H1 (cell line): ENCODE measurements at regions not wholly inside any gene's neighbourhood (a gene's known extent, or its start where the extent isn't known, plus 50 kb on each side); places are given as distances from the start of the nearest gene placed in this dataset.

Experiments
- CTCF ChIA-PET: fragments of 300-600 bp; sonication (Branson Sonifier 250); formaldehyde crosslinking; loops from one replicate; lab custom pipeline; 2021; ENCODE audit not compliant: partially characterized antibody; lab: Charles Lee
- POLR2A ChIA-PET: fragments of 300-600 bp; sonication (Branson Sonifier 250); formaldehyde crosslinking; loops from one replicate; lab custom pipeline; 2021; ENCODE audit warnings: inconsistent platforms; ENCODE audit not compliant: partially characterized antibody; lab: Charles Lee
- DNase-seq, 2 experiments: peaks; one replicate each; pipeline versions ENCODE4 v3.0.0 to v3.0.0-alpha.2; 2010 to 2022; ENCODE audit warnings: low spot score in 2 of 2, low read depth in 1 of 2, mixed read lengths in 1 of 2
- FAIRE-seq: peaks from 2 replicates; lab custom pipeline; 2011; peaks lifted over from hg19 to GRCh38; lab: Jason Lieb, UNC
- H2AFZ ChIP-seq: 2 replicates; pipeline ENCODE4 v1.8.1; 2012; ENCODE audit warnings: low read length, inconsistent platforms
- H2AK5ac ChIP-seq: 2 replicates; pipeline ENCODE4 v1.6.1; 2013; ENCODE audit warnings: low read depth, low read length
- H2BK120ac ChIP-seq: replicated peaks from 2 replicates; pipeline ENCODE3; 2013; ENCODE audit warnings: low read depth, low read length, inconsistent platforms
- H2BK12ac ChIP-seq: 2 replicates; pipeline ENCODE4 v1.6.1; 2013; ENCODE audit warnings: low read depth, low read length
- H2BK15ac ChIP-seq: 2 replicates; pipeline ENCODE4 v1.6.1; 2013; ENCODE audit warnings: low read length
- H2BK20ac ChIP-seq: 2 replicates; pipeline ENCODE4 v1.6.1; 2013; ENCODE audit warnings: low read length
- H2BK5ac ChIP-seq: 2 replicates; pipeline ENCODE4 v1.6.1; 2013; ENCODE audit warnings: low read depth, low read length
- H3K14ac ChIP-seq: 2 replicates; pipeline ENCODE4 v1.6.1; 2013; ENCODE audit warnings: inconsistent platforms; ENCODE audit not compliant: insufficient read length
- H3K18ac ChIP-seq: 2 replicates; pipeline ENCODE4 v1.6.1; 2013; ENCODE audit warnings: low read length; ENCODE audit errors: extremely low read depth
- H3K23ac ChIP-seq: 2 replicates; pipeline ENCODE4 v1.6.1; 2013; ENCODE audit warnings: inconsistent platforms; ENCODE audit not compliant: insufficient read length
- H3K23me2 ChIP-seq: 2 replicates; pipeline ENCODE4 v1.6.1; 2013; ENCODE audit warnings: low read depth, low read length
- H3K27ac ChIP-seq: 2 replicates; pipeline ENCODE4 v1.6.1; 2011; ENCODE audit warnings: low read depth, low read length, inconsistent platforms
- H3K27me3 ChIP-seq, 4 experiments: replicated peaks in 1 of 4; 1 replicate in 1 of 4; 2 replicates in 3 of 4; pipeline versions ENCODE4 v1.6.1 to v1.8.1; 2011 to 2013; ENCODE audit warnings: low read length in 3 of 4, mild to moderate bottlenecking in 3 of 4, inconsistent platforms in 2 of 4, mixed read lengths in 2 of 4, moderate library complexity in 1 of 4; ENCODE audit not compliant: control insufficient read depth in 3 of 4, insufficient read depth in 3 of 4; ENCODE audit errors: extremely low read depth in 1 of 4
- H3K36me3 ChIP-seq, 4 experiments: 2 replicates each; pipeline versions ENCODE4 v1.6.1 to v1.8.1; 2011 to 2013; ENCODE audit warnings: mild to moderate bottlenecking in 4 of 4, low read length in 3 of 4, moderate library complexity in 2 of 4, control low read depth in 1 of 4, inconsistent platforms in 1 of 4; ENCODE audit not compliant: insufficient read depth in 4 of 4, control insufficient read depth in 2 of 4
- H3K4ac ChIP-seq: replicated peaks from 2 replicates; pipeline ENCODE3; 2013; ENCODE audit warnings: low read length, low read depth, mixed read lengths, inconsistent platforms; ENCODE audit not compliant: insufficient read length
- H3K4me1 ChIP-seq, 4 experiments: replicated peaks in 1 of 4; 1 replicate in 1 of 4; 2 replicates in 3 of 4; pipeline versions ENCODE4 v1.6.1 to v1.8.1; 2011 to 2013; ENCODE audit warnings: low read length in 3 of 4, inconsistent platforms in 2 of 4, mixed read lengths in 1 of 4; ENCODE audit not compliant: insufficient read depth in 4 of 4, control insufficient read depth in 3 of 4
- H3K4me2 ChIP-seq, 2 experiments: 2 replicates each; pipeline versions ENCODE4 v1.6.1 to v1.8.1; 2011 to 2013; ENCODE audit warnings: low read depth in 2 of 2, low read length in 2 of 2, control low read depth in 1 of 2, inconsistent platforms in 1 of 2, mild to moderate bottlenecking in 1 of 2; ENCODE audit not compliant: insufficient read depth in 1 of 2
- H3K4me3 ChIP-seq, 4 experiments: fragments of 200-600, 300-600 bp in 1 of 4; sonication (generic), shearing (Covaris generic), sonication (Bioruptor Twin) in 1 of 4; 2 replicates each; pipeline versions ENCODE4 v1.5.1 to v1.8.1; 2011 to 2016; ENCODE audit warnings: low read length in 4 of 4, low read depth in 3 of 4, control low read depth in 2 of 4, inconsistent platforms in 2 of 4, mild to moderate bottlenecking in 2 of 4, mixed read lengths in 1 of 4, moderate library complexity in 1 of 4; ENCODE audit not compliant: insufficient read depth in 2 of 4; ENCODE audit errors: extremely low read depth in 1 of 4
- H3K56ac ChIP-seq: replicated peaks from 2 replicates; pipeline ENCODE3; 2013; ENCODE audit warnings: low read depth, mild to moderate bottlenecking, mixed read lengths, low read length, inconsistent platforms; ENCODE audit not compliant: insufficient read length
- H3K79me1 ChIP-seq: 2 replicates; pipeline ENCODE4 v1.6.1; 2013; ENCODE audit warnings: low read depth, low read length, control low read depth
- H3K79me2 ChIP-seq, 2 experiments: 2 replicates each; pipeline versions ENCODE4 v1.6.1 to v1.8.1; 2012 to 2013; ENCODE audit warnings: low read length in 2 of 2, mild to moderate bottlenecking in 2 of 2, inconsistent platforms in 1 of 2; ENCODE audit not compliant: insufficient read depth in 2 of 2, control insufficient read depth in 1 of 2
- H3K9ac ChIP-seq, 4 experiments: replicated peaks in 1 of 4; 1 replicate in 1 of 4; 2 replicates in 3 of 4; pipeline versions ENCODE4 v1.6.1 to v1.8.1; 2011 to 2013; ENCODE audit warnings: low read depth in 3 of 4, low read length in 3 of 4, control low read depth in 2 of 4, mild to moderate bottlenecking in 2 of 4, moderate library complexity in 2 of 4, inconsistent platforms in 1 of 4; ENCODE audit errors: extremely low read depth in 1 of 4
- H3K9me3 ChIP-seq, 2 experiments: 2 replicates each; pipeline versions ENCODE4 v1.6.1 to v1.8.1; 2012 to 2013; ENCODE audit warnings: mild to moderate bottlenecking in 2 of 2, moderate library complexity in 2 of 2, control low read depth in 1 of 2, inconsistent platforms in 1 of 2, low read depth in 1 of 2, low read length in 1 of 2, mixed read lengths in 1 of 2; ENCODE audit not compliant: insufficient read depth in 2 of 2
- H4K20me1 ChIP-seq, 2 experiments: replicated peaks in 1 of 2; 2 replicates each; pipeline versions ENCODE3 to v1.8.1; 2011 to 2013; ENCODE audit warnings: inconsistent platforms in 2 of 2, low read length in 2 of 2, mild to moderate bottlenecking in 1 of 2; ENCODE audit not compliant: insufficient read depth in 2 of 2, control insufficient read depth in 1 of 2
- H4K5ac ChIP-seq: 2 replicates; pipeline ENCODE4 v1.6.1; 2013; ENCODE audit warnings: low read length, low read depth, mixed read lengths, inconsistent platforms; ENCODE audit not compliant: insufficient read length
- H4K8ac ChIP-seq: 2 replicates; pipeline ENCODE4 v1.8.0; 2013; ENCODE audit warnings: mild to moderate bottlenecking, moderate library complexity, low read length, inconsistent platforms; ENCODE audit not compliant: insufficient read depth; ENCODE audit errors: extremely low read depth
- H4K91ac ChIP-seq: replicated peaks from 2 replicates; pipeline ENCODE3; 2013; ENCODE audit warnings: low read length, mixed read lengths, inconsistent platforms; ENCODE audit not compliant: insufficient read length
- BCL11A ChIP-seq, 2 experiments: IDR thresholded peaks; one replicate each; pipeline ENCODE4 v1.6.1; 2011; ENCODE audit warnings: low read depth in 2 of 2, low read length in 2 of 2, mild to moderate bottlenecking in 2 of 2
- BRCA1 ChIP-seq: IDR thresholded peaks from 2 replicates; pipeline ENCODE4 v1.6.1; 2012; ENCODE audit warnings: low read depth, low read length, improper control_type of control experiment
- CTBP2 ChIP-seq: IDR thresholded peaks from 2 replicates; pipeline ENCODE4 v1.7.0; 2011; ENCODE audit warnings: borderline replicate concordance, mild to moderate bottlenecking, moderate library complexity, mixed read lengths, low read length; ENCODE audit not compliant: insufficient read depth, insufficient read length
- EZH2 ChIP-seq: fragments of 200-600 bp; sonication (generic); IDR thresholded peaks from 2 replicates; pipeline ENCODE4 v1.7.1; 2012; ENCODE audit warnings: low read depth, mild to moderate bottlenecking, moderate library complexity, low read length, inconsistent platforms; ENCODE audit not compliant: severe bottlenecking
- MAFK ChIP-seq: IDR thresholded peaks from 2 replicates; pipeline ENCODE4 v1.6.1; 2012; ENCODE audit warnings: low read depth, mild to moderate bottlenecking, improper control_type of control experiment, low read length
- NANOG ChIP-seq: IDR thresholded peaks from 2 replicates; pipeline ENCODE4 v1.6.1; 2011; ENCODE audit warnings: low read length, low read depth, mild to moderate bottlenecking, inconsistent platforms; ENCODE audit not compliant: insufficient read depth, poor library complexity, severe bottlenecking
- RXRA ChIP-seq: IDR thresholded peaks from 2 replicates; pipeline ENCODE4 v1.6.1; 2011; ENCODE audit warnings: low read depth, mild to moderate bottlenecking, low read length, moderate library complexity; ENCODE audit not compliant: insufficient read depth
- SAP30 ChIP-seq: fragments of 300-600 bp; sonication (generic); IDR thresholded peaks from 2 replicates; pipeline ENCODE4 v1.7.1; 2012; ENCODE audit warnings: low read length, moderate library complexity, mild to moderate bottlenecking, inconsistent platforms; ENCODE audit not compliant: insufficient read depth, insufficient replicate concordance
- SIN3A ChIP-seq, 2 experiments: IDR thresholded peaks in 1 of 2; conservative IDR thresholded peaks in 1 of 2; 2 replicates each; pipeline ENCODE4 v1.6.1; 2011 to 2012; ENCODE audit warnings: low read length in 2 of 2, improper control_type of control experiment in 1 of 2, low read depth in 1 of 2, mild to moderate bottlenecking in 1 of 2
- SP1 ChIP-seq: IDR thresholded peaks from 2 replicates; pipeline ENCODE4 v1.6.1; 2011; ENCODE audit warnings: low read depth, low read length
- WGBS, 2 experiments: shearing (Covaris generic) in 1 of 2; methylation state at CpG; one replicate each; pipeline versions ENCODE4 v1.1.6 to v1.1.7; 2013 to 2015; ENCODE audit warnings: low lambda C conversion rate in 2 of 2, mixed read lengths in 2 of 2, inconsistent platforms in 1 of 2, low coverage in 1 of 2, missing lambda C conversion rate in 1 of 2; ENCODE audit not compliant: insufficient replicate concordance in 2 of 2, insufficient coverage in 1 of 2, insufficient read length in 1 of 2; ENCODE audit errors: extremely low coverage in 1 of 2, missing lambda C conversion rate in 1 of 2; 5-methylcytosine and 5-hydroxymethylcytosine counted together

DNA sequence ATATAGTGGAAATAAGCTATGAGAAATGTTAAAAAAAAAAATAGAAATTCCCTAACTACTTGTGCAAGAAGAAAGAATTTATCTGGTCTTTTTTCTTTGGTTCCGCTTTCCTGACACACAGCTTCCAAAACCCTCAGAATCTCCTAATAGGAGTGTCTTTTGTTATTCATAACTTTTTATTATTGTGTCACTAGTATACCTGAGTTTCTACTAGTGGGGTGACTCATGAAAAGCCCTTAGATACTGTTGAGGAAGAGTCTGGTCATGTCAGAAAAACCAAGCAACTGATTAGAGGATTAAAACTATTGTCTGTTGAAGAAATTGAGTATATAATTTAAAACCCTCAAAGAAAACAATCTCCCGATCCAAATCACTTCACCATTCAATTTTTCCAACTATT is 152.8 kb upstream of the IFNE start:
- Histone ChIP-seq H4K5ac (no peak overlapping the region), H3K18ac (no peak overlapping the region), H3K14ac (no peak overlapping the region), H2AFZ (no peak overlapping the region), H4K91ac (no peak overlapping the region), H2BK20ac (no peak overlapping the region), H3K56ac (no peak overlapping the region), H3K4ac (no peak overlapping the region), H3K23ac (no peak overlapping the region), H3K9me3 (no peaks in the 10 kb centered on the region), H4K8ac (no peak overlapping the region), H4K20me1 (no peaks in the 10 kb centered on the region), H2BK120ac (no peak overlapping the region), H3K23me2 (no peaks in the 10 kb centered on the region), H3K36me3 (no peaks in the 10 kb centered on the region), H3K79me1 (no peaks in the 10 kb centered on the region), H2BK5ac (no peak overlapping the region), H3K4me1 (no peaks in the 10 kb centered on the region), H2AK5ac (no peak overlapping the region), H3K27ac (no peak overlapping the region), H3K27me3 (no peaks in the 10 kb centered on the region), H3K4me3 (no peak overlapping the region), H2BK12ac (no peak overlapping the region), H3K9ac (no peak overlapping the region), H2BK15ac (no peak overlapping the region), H3K79me2 (no peaks in the 10 kb centered on the region), H3K4me2 (no peak overlapping the region)
- FAIRE-seq (no peak), DNase-seq (no peak)
- ChIA-PET CTCF (no interaction called here), POLR2A (no interaction called here)
- 87 to 100% methylated on average over 1 to 2 of the region's 2 CpGs for WGBS, 2 experiments
- TF ChIP-seq NANOG (no peak), SIN3A (conservative IDR thresholded peaks at IDR 0.05 in 1 of 2, IDR thresholded peaks at IDR 0.05 in 1 of 2; ENCODE audit: low read depth in 1 of 2, low read length in 2 of 2) (no peak), BCL11A (IDR thresholded peaks at IDR 0.05; ENCODE audit: low read depth in 2 of 2, low read length in 2 of 2) (no peak), RXRA (no peak), SP1 (no peak), MAFK (no peak), CTBP2 (no peak), BRCA1 (no peak), SAP30 (no peak), EZH2 (no peak)
